ENCODE measurements at regions not wholly inside any gene's neighbourhood (a gene's known extent, or its start where the extent isn't known, plus 50 kb on each side); places are given as distances from the start of the nearest gene placed in this dataset.

DNA sequence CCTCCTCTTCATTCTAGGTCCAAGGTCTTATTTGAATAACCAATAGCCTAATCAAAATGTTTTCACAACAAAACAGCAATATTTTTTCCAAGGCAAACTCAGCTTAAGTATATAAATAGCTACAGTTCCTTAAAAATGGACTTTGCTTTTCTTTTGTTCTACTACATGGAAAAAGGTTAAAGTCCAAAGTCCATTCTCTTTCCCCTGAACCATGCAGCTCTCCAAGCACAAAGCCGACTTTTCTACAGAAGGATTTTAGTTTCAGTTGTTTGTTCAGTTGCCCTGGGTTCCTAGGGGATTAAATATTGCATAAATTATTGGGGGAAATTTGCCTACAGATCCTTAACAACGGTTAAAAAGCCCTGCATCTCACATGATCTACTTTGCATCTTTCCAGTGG lies 677.0 kb upstream of the KLF4 start:
- Histone ChIP-seq H3K4me3 (no peak overlapping the region), H3K36me3 (no peaks in the 10 kb centered on the region), H3K4me1 (ENCODE audit: insufficient read depth) (peaks cover 11% of the 10 kb centered on the region), H3K9me3 (no peaks in the 10 kb centered on the region), H3K27ac (no peak overlapping the region), H3K27me3 (no peaks in the 10 kb centered on the region)
- DNase-seq = no peak
- intact Hi-C loops (cut with DNase I) = no loop called here
- WGBS, 3 donors = 44 to 57% (median 45%) methylated on average over 2 of the region's 2 CpGs
- TF ChIP-seq, protein P1, sequence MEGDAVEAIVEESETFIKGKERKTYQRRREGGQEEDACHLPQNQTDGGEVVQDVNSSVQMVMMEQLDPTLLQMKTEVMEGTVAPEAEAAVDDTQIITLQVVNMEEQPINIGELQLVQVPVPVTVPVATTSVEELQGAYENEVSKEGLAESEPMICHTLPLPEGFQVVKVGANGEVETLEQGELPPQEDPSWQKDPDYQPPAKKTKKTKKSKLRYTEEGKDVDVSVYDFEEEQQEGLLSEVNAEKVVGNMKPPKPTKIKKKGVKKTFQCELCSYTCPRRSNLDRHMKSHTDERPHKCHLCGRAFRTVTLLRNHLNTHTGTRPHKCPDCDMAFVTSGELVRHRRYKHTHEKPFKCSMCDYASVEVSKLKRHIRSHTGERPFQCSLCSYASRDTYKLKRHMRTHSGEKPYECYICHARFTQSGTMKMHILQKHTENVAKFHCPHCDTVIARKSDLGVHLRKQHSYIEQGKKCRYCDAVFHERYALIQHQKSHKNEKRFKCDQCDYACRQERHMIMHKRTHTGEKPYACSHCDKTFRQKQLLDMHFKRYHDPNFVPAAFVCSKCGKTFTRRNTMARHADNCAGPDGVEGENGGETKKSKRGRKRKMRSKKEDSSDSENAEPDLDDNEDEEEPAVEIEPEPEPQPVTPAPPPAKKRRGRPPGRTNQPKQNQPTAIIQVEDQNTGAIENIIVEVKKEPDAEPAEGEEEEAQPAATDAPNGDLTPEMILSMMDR (IDR thresholded peaks at IDR 0.05) = no peak
- TF ChIP-seq EP300 (IDR thresholded peaks at IDR 0.05) (no peak), POLR2A (IDR thresholded peaks at IDR 0.05) (no peak)

DNA sequence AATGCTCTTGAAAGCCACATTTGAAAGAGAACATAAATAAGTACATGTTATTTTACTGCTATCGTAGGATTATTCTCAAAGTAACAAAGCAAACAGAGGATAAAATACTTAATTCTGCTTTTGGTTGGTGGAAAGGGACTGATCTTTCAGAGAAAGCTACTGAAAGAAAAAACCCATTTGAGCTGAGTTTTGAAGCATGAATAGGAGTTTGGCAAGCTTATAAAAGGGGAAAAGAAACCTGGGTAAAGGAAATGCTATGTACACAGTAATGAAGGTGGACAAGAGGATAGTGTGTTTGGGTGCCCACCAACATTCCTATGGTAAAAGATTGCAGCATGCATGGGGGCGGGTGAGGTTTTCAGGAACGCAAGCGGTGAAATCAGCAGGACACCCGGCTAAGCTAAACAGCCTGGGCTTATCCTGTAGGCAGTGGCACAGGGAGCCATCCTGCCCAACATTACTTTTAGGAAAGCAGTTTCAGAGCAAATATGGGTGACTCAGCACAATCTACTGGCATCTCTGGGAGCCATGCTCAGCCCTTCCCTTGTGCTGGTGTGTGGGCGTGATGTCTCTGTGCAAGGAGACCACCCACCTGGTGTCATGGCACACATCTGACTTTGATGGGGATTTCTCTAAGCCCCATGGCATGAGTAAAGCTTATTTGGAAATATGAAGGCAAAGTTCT lies 673.9 kb upstream of the KLF4 start:
- Histone ChIP-seq H3K36me3 (no peaks in the 10 kb centered on the region), H3K4me3 (no peak overlapping the region), H3K4me1 (ENCODE audit: insufficient read depth) (peaks cover 12% of the 10 kb centered on the region), H3K9me3 (no peaks in the 10 kb centered on the region), H3K27ac (no peak overlapping the region), H3K27me3 (no peaks in the 10 kb centered on the region)
- WGBS, 3 donors = 88 to 92% (median 90%) methylated on average over 6 of the region's 6 CpGs
- TF ChIP-seq EP300 (IDR thresholded peaks at IDR 0.05) = no peak
- TF ChIP-seq, protein P1 (IDR thresholded peaks at IDR 0.05) = no peak
- TF ChIP-seq POLR2A (IDR thresholded peaks at IDR 0.05) = no peak
- DNase-seq = no peak
- intact Hi-C loops (cut with DNase I) = no loop called here

DNA sequence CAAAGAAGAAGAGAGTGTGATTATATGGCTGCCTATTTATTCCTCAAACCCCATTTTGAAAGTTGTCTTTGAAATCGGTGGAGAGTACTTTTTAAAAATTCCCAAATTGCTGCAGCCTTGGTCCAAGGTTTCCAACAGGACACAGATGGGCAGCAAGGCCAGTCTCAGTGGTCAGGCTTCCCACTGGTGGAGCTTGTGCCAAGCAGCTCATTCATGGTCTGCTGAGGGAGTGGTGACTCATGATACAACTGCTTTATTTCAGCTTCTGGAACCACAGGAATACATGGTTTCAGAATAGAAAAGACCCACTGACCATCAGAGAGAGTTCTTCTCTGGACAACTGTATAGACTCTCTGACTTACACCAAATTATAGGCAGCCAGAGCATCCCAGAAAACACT lies 673.1 kb upstream of the KLF4 start:
- no peaks in the 10 kb centered on the region for H3K36me3 ChIP-seq
- DNase-seq = no peak
- no peaks in the 10 kb centered on the region for H3K9me3 ChIP-seq
- WGBS, 3 donors = 57 to 68% (median 61%) methylated on average over 1 of the region's 1 CpG
- TF ChIP-seq, protein P1 (IDR thresholded peaks at IDR 0.05) = no peak
- TF ChIP-seq EP300 (IDR thresholded peaks at IDR 0.05) (no peak), POLR2A (IDR thresholded peaks at IDR 0.05) (no peak)
- H3K27ac ChIP-seq = no peak overlapping the region
- intact Hi-C loops (cut with DNase I) = no loop called here
- H3K4me3 ChIP-seq = no peak overlapping the region
- H3K27me3 ChIP-seq = no peaks in the 10 kb centered on the region
- peaks cover 10% of the 10 kb centered on the region for H3K4me1 ChIP-seq (ENCODE audit: insufficient read depth)

DNA sequence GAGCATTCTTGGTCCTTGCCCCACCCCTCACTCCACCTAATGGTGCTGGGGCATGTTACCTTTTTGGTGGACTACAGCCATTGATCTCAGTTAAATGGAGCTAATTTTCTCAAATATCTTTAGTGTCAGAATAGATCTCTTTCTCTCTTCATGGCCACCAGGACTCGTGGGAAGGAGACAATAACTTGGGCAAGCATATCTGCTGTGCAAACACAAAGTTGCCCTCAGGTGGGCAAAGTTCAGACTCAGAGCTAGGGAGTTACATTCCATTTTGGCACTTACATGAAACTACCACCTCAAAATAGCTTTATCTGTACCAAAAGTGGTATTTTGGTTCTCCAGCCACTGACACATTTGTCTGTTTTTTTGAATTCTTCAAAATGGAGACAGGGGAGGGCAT lies 671.9 kb upstream of the KLF4 start:
- TF ChIP-seq POLR2A (IDR thresholded peaks at IDR 0.05) = no peak
- TF ChIP-seq EP300 (IDR thresholded peaks at IDR 0.05) = no peak
- TF ChIP-seq, protein P1 (IDR thresholded peaks at IDR 0.05) = no peak
- no peak overlapping the region for H3K4me3 ChIP-seq
- H3K27me3 ChIP-seq = no peaks in the 10 kb centered on the region
- H3K27ac ChIP-seq = no peak overlapping the region
- intact Hi-C loops (cut with DNase I) = no loop called here
- peaks cover 4% of the 10 kb centered on the region for H3K4me1 ChIP-seq (ENCODE audit: insufficient read depth)
- no peaks in the 10 kb centered on the region for H3K9me3 ChIP-seq
- DNase-seq = no peak
- 65 to 82% (median 76%) methylated on average over 1 of the region's 1 CpG for WGBS, 3 donors
- H3K36me3 ChIP-seq = no peaks in the 10 kb centered on the region
